Keratinocyte (primary cell): ENCODE measurements at regions not wholly inside any gene's neighbourhood (a gene's known extent, or its start where the extent isn't known, plus 50 kb on each side); places are given as distances from the start of the nearest gene placed in this dataset.

Experiments
- EZH2 ChIP-seq: IDR thresholded peaks from one replicate; pipeline ENCODE4 v1.6.1; 2012; ENCODE audit warnings: inconsistent platforms, mild to moderate bottlenecking, low read length, moderate library complexity
- TF ChIP-seq, protein P1 (sequence below), 3 experiments: IDR thresholded peaks in 1 of 3; conservative IDR thresholded peaks in 1 of 3; optimal IDR thresholded peaks in 1 of 3; 2 replicates in 2 of 3; 3 replicates in 1 of 3; pipeline versions ENCODE3 to v1.5.1; 2011; ENCODE audit warnings: low read length in 3 of 3, mild to moderate bottlenecking in 3 of 3, moderate library complexity in 2 of 3, control low read depth in 1 of 3, inconsistent platforms in 1 of 3; ENCODE audit not compliant: insufficient read depth in 2 of 3; ENCODE audit errors: extremely low read depth in 1 of 3

DNA sequence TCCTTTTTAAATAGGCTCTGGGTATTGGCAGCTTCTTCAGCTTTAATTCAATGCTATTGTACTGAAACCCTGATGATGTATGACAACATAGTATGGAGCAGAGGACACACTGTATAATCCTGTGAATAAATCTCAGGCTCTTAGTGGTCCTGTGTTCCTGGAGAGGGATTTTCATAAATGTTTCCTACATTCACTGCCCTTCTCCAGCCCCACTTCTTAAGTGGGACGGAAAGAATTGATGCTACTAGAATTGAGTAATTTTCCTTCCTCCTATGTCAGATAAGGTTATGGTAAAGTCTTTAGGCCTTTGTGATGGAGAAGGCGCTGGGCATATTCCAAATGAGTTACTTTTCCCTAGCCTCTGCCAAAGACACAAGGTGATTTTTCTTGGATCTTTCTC, 779.4 kb downstream of the TNS3 start:
- TF ChIP-seq, protein P1, sequence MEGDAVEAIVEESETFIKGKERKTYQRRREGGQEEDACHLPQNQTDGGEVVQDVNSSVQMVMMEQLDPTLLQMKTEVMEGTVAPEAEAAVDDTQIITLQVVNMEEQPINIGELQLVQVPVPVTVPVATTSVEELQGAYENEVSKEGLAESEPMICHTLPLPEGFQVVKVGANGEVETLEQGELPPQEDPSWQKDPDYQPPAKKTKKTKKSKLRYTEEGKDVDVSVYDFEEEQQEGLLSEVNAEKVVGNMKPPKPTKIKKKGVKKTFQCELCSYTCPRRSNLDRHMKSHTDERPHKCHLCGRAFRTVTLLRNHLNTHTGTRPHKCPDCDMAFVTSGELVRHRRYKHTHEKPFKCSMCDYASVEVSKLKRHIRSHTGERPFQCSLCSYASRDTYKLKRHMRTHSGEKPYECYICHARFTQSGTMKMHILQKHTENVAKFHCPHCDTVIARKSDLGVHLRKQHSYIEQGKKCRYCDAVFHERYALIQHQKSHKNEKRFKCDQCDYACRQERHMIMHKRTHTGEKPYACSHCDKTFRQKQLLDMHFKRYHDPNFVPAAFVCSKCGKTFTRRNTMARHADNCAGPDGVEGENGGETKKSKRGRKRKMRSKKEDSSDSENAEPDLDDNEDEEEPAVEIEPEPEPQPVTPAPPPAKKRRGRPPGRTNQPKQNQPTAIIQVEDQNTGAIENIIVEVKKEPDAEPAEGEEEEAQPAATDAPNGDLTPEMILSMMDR (optimal IDR thresholded peaks at IDR 0.05 in 1 of 3, IDR thresholded peaks at IDR 0.05 in 1 of 3, conservative IDR thresholded peaks at IDR 0.05 in 1 of 3; ENCODE audit: extremely low read depth in 1 of 3, insufficient read depth in 2 of 3, low read length in 3 of 3): no peak
- TF ChIP-seq EZH2: no peak
